Glomerular visceral epithelial cell (primary cell): ENCODE measurements at regions not wholly inside any gene's neighbourhood (a gene's known extent, or its start where the extent isn't known, plus 50 kb on each side); places are given as distances from the start of the nearest gene placed in this dataset.

Source experiments
- DNase-seq: peaks from one replicate; pipeline ENCODE4 v3.0.0-alpha.2; 2016; ENCODE audit errors: extremely low spot score

- no peak for DNase-seq
These were observed 452.8 kb downstream of the RFPL4B start for GRCh38 chr6:112799889-112800288.

DNA sequence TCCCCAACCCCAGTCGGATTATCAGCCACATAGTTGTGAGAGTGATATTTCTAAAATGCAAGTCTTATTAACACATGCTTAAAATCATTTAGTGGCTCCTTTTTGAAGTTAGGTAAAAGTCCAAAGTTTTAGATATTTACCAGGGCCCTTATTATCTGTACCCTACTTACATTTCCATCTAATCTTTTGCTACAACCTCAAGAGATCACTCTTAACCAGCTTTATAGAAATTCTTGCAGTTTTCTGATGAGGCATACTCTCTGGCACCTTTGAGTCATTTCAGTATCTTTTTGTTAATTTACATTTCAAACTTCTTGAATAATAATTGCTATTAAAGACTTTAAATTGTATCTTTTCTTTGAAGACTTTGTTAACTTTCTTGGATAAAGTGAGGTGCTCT lies 453.3 kb downstream of the RFPL4B start:
- DNase-seq = no peak

GRCh38 chr6:112800916-112801315 lies 453.8 kb downstream of the RFPL4B start:
- no peak for DNase-seq

GRCh38 chr6:112801468-112802080 lies 454.4 kb downstream of the RFPL4B start:
- no peak for DNase-seq

GRCh38 chr6:112802144-112802543 lies 455.0 kb downstream of the RFPL4B start:
- DNase-seq = peak; percentile 62

- no peak for DNase-seq
These were observed 457.7 kb downstream of the RFPL4B start for GRCh38 chr6:112804638-112805330.

GRCh38 chr6:112806163-112806865 lies 459.2 kb downstream of the RFPL4B start:
- DNase-seq = no peak

GRCh38 chr6:112821476-112821875 lies 474.3 kb downstream of the RFPL4B start:
- no peak for DNase-seq

DNA sequence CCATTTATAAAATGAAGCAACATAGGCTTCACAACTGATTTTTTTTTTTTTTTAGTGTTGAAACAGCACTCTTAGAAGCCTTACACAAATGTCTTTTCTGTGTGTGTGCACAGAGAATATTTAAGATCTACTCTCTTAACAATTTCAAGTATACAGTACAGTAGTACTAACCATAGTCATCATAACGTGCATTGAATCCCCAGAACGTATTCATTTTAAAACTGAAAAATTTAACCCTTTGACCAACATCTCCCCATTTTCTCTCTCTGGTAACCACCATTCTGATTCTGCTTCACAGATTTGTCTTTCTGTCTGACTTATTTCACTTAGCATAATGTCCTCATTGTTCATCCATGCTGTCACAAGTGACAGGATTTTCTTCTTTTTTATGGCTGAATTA lies 475.6 kb downstream of the RFPL4B start:
- DNase-seq = no peak

DNA sequence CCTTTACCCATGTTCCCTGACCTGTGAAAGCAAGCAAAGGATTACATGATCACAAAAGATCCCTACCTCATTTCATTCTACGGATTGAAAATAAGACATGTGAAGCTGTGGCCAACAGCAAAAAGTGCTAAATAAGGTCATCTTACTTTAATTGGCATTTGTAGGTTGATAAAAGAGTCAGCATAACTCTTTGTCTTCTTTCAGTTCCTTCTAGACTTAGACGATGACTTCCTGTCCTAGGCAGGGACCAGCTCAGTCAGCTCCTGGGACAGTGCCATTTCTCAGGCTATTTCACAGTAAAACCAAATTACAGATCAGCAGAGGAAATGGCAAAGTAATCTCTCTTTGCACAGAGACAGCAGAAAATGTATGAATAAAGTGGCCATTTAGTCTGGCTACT lies 480.7 kb downstream of the RFPL4B start:
- no peak for DNase-seq

DNA sequence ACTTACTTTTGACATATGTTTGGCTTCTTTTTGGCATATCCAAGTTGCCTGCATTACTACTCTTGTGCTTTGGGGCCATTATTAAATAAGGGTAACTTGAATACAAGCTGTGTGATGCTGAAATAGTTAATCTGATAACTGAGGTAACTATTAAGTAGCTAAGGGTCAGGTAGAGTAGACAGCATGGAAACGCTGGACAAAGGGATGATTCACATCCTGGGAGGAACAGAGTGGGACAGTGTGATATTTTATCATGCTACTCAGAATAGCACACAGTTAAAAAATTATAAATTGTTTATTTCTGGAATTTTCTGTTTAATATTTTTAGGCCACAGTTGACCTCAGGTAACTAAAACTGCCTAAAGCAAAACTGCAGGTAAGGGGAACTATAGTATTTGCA lies 483.9 kb downstream of the RFPL4B start:
- no peak for DNase-seq

DNA sequence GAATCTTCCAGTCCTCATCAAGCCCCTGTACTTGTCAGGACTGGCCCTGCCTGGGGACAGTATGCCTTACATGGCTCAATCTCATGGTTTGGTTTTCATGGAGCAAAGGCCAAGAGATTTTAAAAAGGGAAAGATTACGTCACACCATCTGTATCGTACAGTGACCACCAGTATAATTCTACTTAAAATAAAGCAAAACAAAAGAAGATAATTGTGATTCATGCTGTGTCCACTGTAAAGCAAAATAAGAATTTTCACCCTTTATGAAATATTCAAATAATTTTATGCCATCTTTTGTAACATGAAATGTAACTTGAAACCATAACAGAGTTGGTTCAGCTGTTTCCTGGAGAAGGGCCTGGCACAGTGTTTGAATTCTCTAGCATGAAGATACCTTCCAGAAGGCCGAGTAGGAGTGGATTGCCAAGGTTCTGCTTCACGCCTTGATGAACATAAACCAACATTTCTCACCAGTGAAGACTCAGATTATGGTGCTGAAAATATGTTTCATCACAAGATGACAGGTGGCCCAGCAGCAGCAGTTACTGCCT lies 486.5 kb downstream of the RFPL4B start:
- DNase-seq = peak; percentile 5

DNA sequence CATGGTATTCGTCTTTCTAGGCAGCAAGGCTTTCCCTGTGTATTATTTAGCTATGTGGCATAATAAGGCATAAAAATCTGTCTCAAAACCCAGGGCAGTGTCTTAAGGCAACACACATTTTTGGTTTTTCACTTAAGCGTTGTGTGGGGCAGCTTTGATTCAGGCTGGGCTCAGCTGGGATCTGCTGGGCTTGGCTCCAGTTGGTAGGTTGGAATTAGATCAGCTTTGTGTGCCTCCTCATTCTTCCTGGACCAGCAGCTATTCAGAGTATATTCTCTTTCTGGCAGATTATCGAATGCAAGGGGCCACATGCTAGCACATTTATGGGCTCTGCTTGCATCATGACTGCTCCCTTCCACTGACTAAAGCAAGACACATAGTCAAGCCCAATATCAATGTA lies 487.9 kb downstream of the RFPL4B start:
- DNase-seq = no peak

GRCh38 chr6:112839525-112839961 lies 492.4 kb downstream of the RFPL4B start:
- no peak for DNase-seq

- no peak for DNase-seq
These were observed 494.6 kb downstream of the RFPL4B start for GRCh38 chr6:112841553-112842329.

- DNase-seq = no peak
These were observed 495.2 kb downstream of the RFPL4B start for GRCh38 chr6:112842330-112842685.

- DNase-seq = no peak
These were observed 499.6 kb downstream of the RFPL4B start for GRCh38 chr6:112846681-112847080.

DNA sequence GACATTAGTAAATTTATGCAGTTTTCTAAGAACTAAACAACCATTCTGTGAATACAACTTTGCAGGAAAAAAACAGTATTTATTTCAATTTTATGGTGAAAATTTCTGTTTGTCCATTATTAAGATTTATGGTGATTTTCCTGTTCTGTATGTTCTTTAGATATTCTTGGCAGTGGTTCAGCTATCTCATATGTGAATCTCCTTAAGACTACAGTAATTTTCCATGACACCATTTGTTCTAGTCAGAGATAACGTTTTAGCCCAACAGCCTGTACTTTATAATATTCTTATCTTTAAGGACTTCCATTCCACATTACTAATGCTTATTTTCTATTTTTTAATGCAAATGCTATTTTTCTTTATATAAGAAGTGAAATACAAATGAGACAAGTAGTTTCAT lies 504.0 kb downstream of the RFPL4B start:
- no peak for DNase-seq

DNA sequence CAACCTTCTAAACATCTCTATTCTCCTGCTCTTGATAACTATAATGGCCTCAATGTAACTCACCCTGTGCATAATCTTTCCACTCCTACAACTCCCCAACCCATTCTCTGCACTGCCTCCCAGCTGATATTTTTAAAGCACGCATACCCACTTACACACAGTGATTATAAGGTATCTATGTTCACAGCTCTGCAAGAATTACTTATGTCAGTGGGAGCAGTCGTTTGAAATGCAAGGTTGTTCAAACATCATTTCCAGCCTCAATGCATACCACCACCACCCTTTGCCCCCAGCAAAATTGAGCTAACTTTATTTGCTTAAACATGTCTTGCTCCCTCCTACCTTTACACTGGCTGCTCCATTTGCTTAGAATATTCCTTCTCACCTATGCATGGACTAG lies 506.0 kb downstream of the RFPL4B start:
- DNase-seq = no peak

- no peak for DNase-seq
These were observed 516.6 kb downstream of the RFPL4B start for GRCh38 chr6:112863753-112864152.

DNA sequence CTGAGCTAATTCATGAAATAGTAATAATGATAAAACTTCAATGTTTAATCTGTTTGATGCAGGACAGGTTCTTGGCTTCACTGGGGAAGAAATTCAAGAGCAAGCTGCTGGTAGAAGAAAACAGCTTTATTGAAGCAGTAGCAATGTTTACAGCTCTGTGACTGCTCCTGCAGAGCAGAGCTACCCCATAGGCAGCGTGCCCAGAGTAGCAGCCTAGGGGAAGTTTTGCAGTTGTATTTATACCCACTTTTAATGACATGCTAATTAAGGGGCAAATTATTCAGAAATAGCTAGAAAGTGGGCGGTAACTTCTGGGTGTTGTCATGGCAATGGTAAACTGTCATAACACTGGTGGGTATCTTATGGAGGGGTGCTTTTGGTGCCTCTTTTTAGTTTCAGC lies 518.0 kb downstream of the RFPL4B start:
- no peak for DNase-seq

- no peak for DNase-seq
These were observed 527.8 kb downstream of the RFPL4B start for GRCh38 chr6:112874881-112875280.
